ENCODE measurements at regions not wholly inside any gene's neighbourhood (a gene's known extent, or its start where the extent isn't known, plus 50 kb on each side); places are given as distances from the start of the nearest gene placed in this dataset.

- TF ChIP-seq, protein P1, sequence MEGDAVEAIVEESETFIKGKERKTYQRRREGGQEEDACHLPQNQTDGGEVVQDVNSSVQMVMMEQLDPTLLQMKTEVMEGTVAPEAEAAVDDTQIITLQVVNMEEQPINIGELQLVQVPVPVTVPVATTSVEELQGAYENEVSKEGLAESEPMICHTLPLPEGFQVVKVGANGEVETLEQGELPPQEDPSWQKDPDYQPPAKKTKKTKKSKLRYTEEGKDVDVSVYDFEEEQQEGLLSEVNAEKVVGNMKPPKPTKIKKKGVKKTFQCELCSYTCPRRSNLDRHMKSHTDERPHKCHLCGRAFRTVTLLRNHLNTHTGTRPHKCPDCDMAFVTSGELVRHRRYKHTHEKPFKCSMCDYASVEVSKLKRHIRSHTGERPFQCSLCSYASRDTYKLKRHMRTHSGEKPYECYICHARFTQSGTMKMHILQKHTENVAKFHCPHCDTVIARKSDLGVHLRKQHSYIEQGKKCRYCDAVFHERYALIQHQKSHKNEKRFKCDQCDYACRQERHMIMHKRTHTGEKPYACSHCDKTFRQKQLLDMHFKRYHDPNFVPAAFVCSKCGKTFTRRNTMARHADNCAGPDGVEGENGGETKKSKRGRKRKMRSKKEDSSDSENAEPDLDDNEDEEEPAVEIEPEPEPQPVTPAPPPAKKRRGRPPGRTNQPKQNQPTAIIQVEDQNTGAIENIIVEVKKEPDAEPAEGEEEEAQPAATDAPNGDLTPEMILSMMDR (conservative IDR thresholded peaks at IDR 0.05): no peak
- TF ChIP-seq EZH2 (IDR thresholded peaks at IDR 0.05; ENCODE audit: low read depth): no peak
These were observed 307.7 kb upstream of the KCNH8 start for GRCh38 chr3:18840535-18841137.
